ENCODE measurements at regions not wholly inside any gene's neighbourhood (a gene's known extent, or its start where the extent isn't known, plus 50 kb on each side); places are given as distances from the start of the nearest gene placed in this dataset.

GRCh38 chr1:57724535-57724934 lies 300.7 kb upstream of the DAB1 start:
- no peak for TF ChIP-seq CTCF (IDR thresholded peaks at IDR 0.05)
- H3K36me3 ChIP-seq (ENCODE audit: control insufficient read depth, insufficient read depth, low read length): no peaks in the 10 kb centered on the region
- no peak overlapping the region for H3K4me2 ChIP-seq (ENCODE audit: low read length)
- no peaks in the 10 kb centered on the region for H3K27me3 ChIP-seq (ENCODE audit: control insufficient read depth, insufficient read depth, low read length)
- no peak overlapping the region for H3K4me3 ChIP-seq (ENCODE audit: low read depth, low read length)
- H3K79me2 ChIP-seq: no peaks in the 10 kb centered on the region
- no peak overlapping the region for H2AFZ ChIP-seq
- H3K9ac ChIP-seq: no peak overlapping the region
- no peaks in the 10 kb centered on the region for H3K9me3 ChIP-seq (ENCODE audit: control insufficient read depth, low read length)
- H3K4me1 ChIP-seq: no peaks in the 10 kb centered on the region
- no peak overlapping the region for H3K27ac ChIP-seq

GRCh38 chr1:57722285-57722978 lies 298.6 kb upstream of the DAB1 start:
- Histone ChIP-seq H3K79me2 (no peaks in the 10 kb centered on the region), H3K9me3 (ENCODE audit: control insufficient read depth, low read length) (no peaks in the 10 kb centered on the region), H3K9ac (no peak overlapping the region), H3K27me3 (ENCODE audit: control insufficient read depth, insufficient read depth, low read length) (no peaks in the 10 kb centered on the region), H3K4me2 (ENCODE audit: low read length) (no peak overlapping the region), H3K4me1 (no peaks in the 10 kb centered on the region), H3K27ac (no peak overlapping the region), H2AFZ (no peak overlapping the region), H3K36me3 (ENCODE audit: control insufficient read depth, insufficient read depth, low read length) (no peaks in the 10 kb centered on the region), H3K4me3 (ENCODE audit: low read depth, low read length) (no peak overlapping the region)
- TF ChIP-seq CTCF (IDR thresholded peaks at IDR 0.05): no peak

- Histone ChIP-seq H3K79me2 (no peaks in the 10 kb centered on the region), H3K9ac (no peak overlapping the region), H3K4me1 (no peaks in the 10 kb centered on the region), H3K4me3 (ENCODE audit: low read depth, low read length) (no peak overlapping the region), H3K27ac (no peak overlapping the region), H3K36me3 (ENCODE audit: control insufficient read depth, insufficient read depth, low read length) (no peaks in the 10 kb centered on the region), H3K9me3 (ENCODE audit: control insufficient read depth, low read length) (no peaks in the 10 kb centered on the region), H3K4me2 (ENCODE audit: low read length) (no peak overlapping the region), H2AFZ (no peak overlapping the region), H3K27me3 (ENCODE audit: control insufficient read depth, insufficient read depth, low read length) (no peaks in the 10 kb centered on the region)
- TF ChIP-seq CTCF (IDR thresholded peaks at IDR 0.05): no peak
Measured at GRCh38 chr1:57721001-57721400, 297.1 kb upstream of the DAB1 start.

- H2AFZ ChIP-seq: no peak overlapping the region
- no peak for TF ChIP-seq CTCF (IDR thresholded peaks at IDR 0.05)
Measured at GRCh38 chr1:57719274-57719673, 295.4 kb upstream of the DAB1 start.

GRCh38 chr1:57713501-57713900 lies 289.6 kb upstream of the DAB1 start:
- Histone ChIP-seq H3K4me3 (ENCODE audit: low read depth, low read length) (no peak overlapping the region), H3K27me3 (ENCODE audit: control insufficient read depth, insufficient read depth, low read length) (no peaks in the 10 kb centered on the region), H3K4me1 (no peaks in the 10 kb centered on the region), H3K4me2 (ENCODE audit: low read length) (no peak overlapping the region), H3K27ac (no peak overlapping the region), H3K9me3 (ENCODE audit: control insufficient read depth, low read length) (no peaks in the 10 kb centered on the region), H2AFZ (no peak overlapping the region), H3K79me2 (no peaks in the 10 kb centered on the region), H3K9ac (no peak overlapping the region), H3K36me3 (ENCODE audit: control insufficient read depth, insufficient read depth, low read length) (no peaks in the 10 kb centered on the region)
- no peak for TF ChIP-seq CTCF (IDR thresholded peaks at IDR 0.05)

More at GRCh38 chr1:57719274-57719673, 295.4 kb upstream of the DAB1 start:
- H3K9me3 ChIP-seq (ENCODE audit: control insufficient read depth, low read length): no peaks in the 10 kb centered on the region
- no peak overlapping the region for H3K4me2 ChIP-seq (ENCODE audit: low read length)
- H3K4me1 ChIP-seq: no peaks in the 10 kb centered on the region
- H3K9ac ChIP-seq: no peak overlapping the region
- no peaks in the 10 kb centered on the region for H3K79me2 ChIP-seq
- H3K4me3 ChIP-seq (ENCODE audit: low read depth, low read length): no peak overlapping the region
- no peaks in the 10 kb centered on the region for H3K27me3 ChIP-seq (ENCODE audit: control insufficient read depth, insufficient read depth, low read length)
- H3K27ac ChIP-seq: no peak overlapping the region
- no peaks in the 10 kb centered on the region for H3K36me3 ChIP-seq (ENCODE audit: control insufficient read depth, insufficient read depth, low read length)

Measured in parathyroid adenoma (tissue), 2 donors.